ENCODE measurements at regions not wholly inside any gene's neighbourhood (a gene's known extent, or its start where the extent isn't known, plus 50 kb on each side); places are given as distances from the start of the nearest gene placed in this dataset.

- TF ChIP-seq CTCF (IDR thresholded peaks at IDR 0.05 in 4 of 5, conservative IDR thresholded peaks at IDR 0.05 in 1 of 5): no peak
- no peak for TF ChIP-seq POLR2A (IDR thresholded peaks at IDR 0.05)
These were observed 213.1 kb upstream of the SGCG start for GRCh38 chr13:22967669-22968068.

All from gastrocnemius medialis (tissue), 4 donors.